ENCODE measurements at regions not wholly inside any gene's neighbourhood (a gene's known extent, or its start where the extent isn't known, plus 50 kb on each side); places are given as distances from the start of the nearest gene placed in this dataset.

DNA sequence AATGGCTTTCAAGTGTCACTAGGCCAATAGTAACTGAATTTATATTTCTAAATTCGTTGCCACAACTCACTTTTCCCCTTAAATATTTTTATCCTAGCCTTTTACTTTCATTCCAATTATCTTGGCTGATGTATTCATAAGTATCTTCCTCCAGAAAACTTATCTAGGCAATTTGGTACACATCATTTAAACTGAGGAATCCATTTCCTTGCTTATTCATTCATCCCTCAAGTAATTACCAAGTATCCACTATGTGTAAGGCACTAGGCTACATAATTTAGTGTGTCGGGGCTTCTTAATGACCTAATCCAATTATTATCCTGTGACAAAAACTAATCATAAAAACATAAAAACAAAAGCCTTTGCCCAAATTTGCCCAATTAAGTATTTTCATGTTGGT, 258.3 kb upstream of the TCF21 start:
- TF ChIP-seq, protein P1, sequence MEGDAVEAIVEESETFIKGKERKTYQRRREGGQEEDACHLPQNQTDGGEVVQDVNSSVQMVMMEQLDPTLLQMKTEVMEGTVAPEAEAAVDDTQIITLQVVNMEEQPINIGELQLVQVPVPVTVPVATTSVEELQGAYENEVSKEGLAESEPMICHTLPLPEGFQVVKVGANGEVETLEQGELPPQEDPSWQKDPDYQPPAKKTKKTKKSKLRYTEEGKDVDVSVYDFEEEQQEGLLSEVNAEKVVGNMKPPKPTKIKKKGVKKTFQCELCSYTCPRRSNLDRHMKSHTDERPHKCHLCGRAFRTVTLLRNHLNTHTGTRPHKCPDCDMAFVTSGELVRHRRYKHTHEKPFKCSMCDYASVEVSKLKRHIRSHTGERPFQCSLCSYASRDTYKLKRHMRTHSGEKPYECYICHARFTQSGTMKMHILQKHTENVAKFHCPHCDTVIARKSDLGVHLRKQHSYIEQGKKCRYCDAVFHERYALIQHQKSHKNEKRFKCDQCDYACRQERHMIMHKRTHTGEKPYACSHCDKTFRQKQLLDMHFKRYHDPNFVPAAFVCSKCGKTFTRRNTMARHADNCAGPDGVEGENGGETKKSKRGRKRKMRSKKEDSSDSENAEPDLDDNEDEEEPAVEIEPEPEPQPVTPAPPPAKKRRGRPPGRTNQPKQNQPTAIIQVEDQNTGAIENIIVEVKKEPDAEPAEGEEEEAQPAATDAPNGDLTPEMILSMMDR (IDR thresholded peaks at IDR 0.05): no peak
- no peak for TF ChIP-seq POLR2A (IDR thresholded peaks at IDR 0.05)

Measured in heart left ventricle (tissue), 13 donors.